Common myeloid progenitor, CD34-positive (primary cell): ENCODE measurements at regions not wholly inside any gene's neighbourhood (a gene's known extent, or its start where the extent isn't known, plus 50 kb on each side); places are given as distances from the start of the nearest gene placed in this dataset.
"Not testable (repeated sequence)": the region's sequence is repeated elsewhere in the genome, so short reads cannot be mapped to it uniquely, and the experiment has no call there.

Source experiments
- CTCF ChIA-PET: fragments of 350-600 bp; sonication (Branson Sonifier 250); formaldehyde crosslinking; loops from one replicate; lab custom pipeline; 2021; ENCODE audit warnings: antibody characterized with exemption; lab: Charles Lee
- POLR2A ChIA-PET: fragments of 350-600 bp; sonication (Branson Sonifier 250); formaldehyde crosslinking; loops from one replicate; lab custom pipeline; 2021; ENCODE audit warnings: antibody characterized with exemption; lab: Charles Lee
- DNase-seq, 3 donors: peaks; one replicate each; pipeline versions ENCODE4 v3.0.0 to v3.0.0-alpha.2; 2013
- H3K27ac ChIP-seq, 2 experiments: 1 replicate in 1 of 2; 2 replicates in 1 of 2; pipeline ENCODE4 v1.7.0; 2013; ENCODE audit warnings: inconsistent platforms in 2 of 2, low read length in 2 of 2, mild to moderate bottlenecking in 2 of 2, low read depth in 1 of 2, moderate library complexity in 1 of 2; ENCODE audit not compliant: severe bottlenecking in 2 of 2, insufficient read depth in 1 of 2, poor library complexity in 1 of 2
- H3K27me3 ChIP-seq, 5 experiments: replicated peaks in 2 of 5; 1 replicate in 3 of 5; 2 replicates in 2 of 5; pipeline versions ENCODE4 v1.6.1 to v1.7.0; 2013; ENCODE audit warnings: low read length in 4 of 5, mild to moderate bottlenecking in 2 of 5, moderate library complexity in 2 of 5, inconsistent platforms in 1 of 5; ENCODE audit not compliant: insufficient read depth in 5 of 5, control insufficient read depth in 4 of 5
- H3K36me3 ChIP-seq, 4 experiments: 1 replicate in 2 of 4; 2 replicates in 2 of 4; pipeline versions ENCODE4 v1.6.1 to v1.7.0; 2013; ENCODE audit warnings: low read length in 3 of 4, control low read depth in 1 of 4, mild to moderate bottlenecking in 1 of 4; ENCODE audit not compliant: control insufficient read depth in 4 of 4, insufficient read depth in 4 of 4
- H3K4me1 ChIP-seq, 4 experiments: 1 replicate in 3 of 4; 2 replicates in 1 of 4; pipeline versions ENCODE4 v1.6.1 to v1.7.1; 2013; ENCODE audit warnings: low read length in 3 of 4, mild to moderate bottlenecking in 3 of 4, control low read depth in 1 of 4, inconsistent platforms in 1 of 4, moderate library complexity in 1 of 4; ENCODE audit not compliant: control insufficient read depth in 4 of 4, insufficient read depth in 4 of 4; ENCODE audit errors: control extremely low read depth in 1 of 4
- H3K4me3 ChIP-seq, 7 experiments: 1 replicate in 4 of 7; 2 replicates in 3 of 7; pipeline versions ENCODE4 v1.5.1 to v1.7.0; 2013; ENCODE audit warnings: mild to moderate bottlenecking in 7 of 7, low read length in 6 of 7, moderate library complexity in 6 of 7, inconsistent platforms in 2 of 7, low read depth in 2 of 7, control low read depth in 1 of 7; ENCODE audit not compliant: insufficient read depth in 4 of 7, control insufficient read depth in 1 of 7; ENCODE audit errors: extremely low read depth in 1 of 7
- H3K9me3 ChIP-seq, 5 experiments: 1 replicate in 4 of 5; 2 replicates in 1 of 5; pipeline versions ENCODE4 v1.6.1 to v1.7.1; 2013; ENCODE audit warnings: low read length in 4 of 5, mild to moderate bottlenecking in 2 of 5, inconsistent platforms in 1 of 5, low read depth in 1 of 5, moderate library complexity in 1 of 5; ENCODE audit not compliant: control insufficient read depth in 4 of 5, insufficient read depth in 2 of 5; ENCODE audit errors: control extremely low read depth in 1 of 5
- WGBS: methylation state at CpG from one replicate; pipeline ENCODE4 v1.1.5; 2013; ENCODE audit not compliant: insufficient coverage; 5-methylcytosine and 5-hydroxymethylcytosine counted together

GRCh38 chr17:68676856-68677255 is 75.7 kb upstream of the FAM20A start:
- DNase-seq = no peak
- no peaks in the 10 kb centered on the region for H3K36me3 ChIP-seq
- H3K27me3 ChIP-seq = peaks cover 0 to 3% (median 0%) of the 10 kb centered on the region in 5 experiments
- H3K4me3 ChIP-seq = no peak overlapping the region
- no peak overlapping the region for H3K27ac ChIP-seq
- WGBS = 77% methylated on average over 8 of the region's 8 CpGs
- H3K9me3 ChIP-seq = no peaks in the 10 kb centered on the region
- POLR2A ChIA-PET = no interaction called here
- no peaks in the 10 kb centered on the region for H3K4me1 ChIP-seq
- CTCF ChIA-PET = no interaction called here

- H3K9me3 ChIP-seq = no peaks in the 10 kb centered on the region
- no peak overlapping the region for H3K4me3 ChIP-seq
- no peak overlapping the region for H3K27ac ChIP-seq
- no peak for DNase-seq
- no peaks in the 10 kb centered on the region for H3K4me1 ChIP-seq
- H3K27me3 ChIP-seq = peaks cover 0 to 3% (median 0%) of the 10 kb centered on the region in 5 experiments
- ChIA-PET POLR2A (no interaction called here), CTCF (no interaction called here)
- no peaks in the 10 kb centered on the region for H3K36me3 ChIP-seq
- 92% methylated on average over 2 of the region's 5 CpGs for WGBS
These were observed 74.6 kb upstream of the FAM20A start for GRCh38 chr17:68675723-68676122.

- Histone ChIP-seq H3K36me3 (no peaks in the 10 kb centered on the region), H3K27ac (no peak overlapping the region), H3K9me3 (no peaks in the 10 kb centered on the region), H3K4me3 (no peak overlapping the region), H3K27me3 (peaks cover 0 to 4% (median 0%) of the 10 kb centered on the region in 5 experiments), H3K4me1 (no peaks in the 10 kb centered on the region)
- DNase-seq = no peak
- ChIA-PET POLR2A (no interaction called here), CTCF (no interaction called here)
- 96% methylated on average over 10 of the region's 14 CpGs for WGBS
These were observed 73.1 kb upstream of the FAM20A start for GRCh38 chr17:68674029-68674925.

- ChIA-PET POLR2A (no interaction called here), CTCF (no interaction called here)
- 96% methylated on average over 7 of the region's 7 CpGs for WGBS
- H3K4me3 ChIP-seq = no peak overlapping the region
- H3K27me3 ChIP-seq = peaks cover 0 to 4% (median 0%) of the 10 kb centered on the region in 5 experiments
- no peaks in the 10 kb centered on the region for H3K4me1 ChIP-seq
- H3K9me3 ChIP-seq = peaks cover 0 to 2% (median 0%) of the 10 kb centered on the region in 5 experiments
- H3K36me3 ChIP-seq = no peaks in the 10 kb centered on the region
- H3K27ac ChIP-seq = no peak overlapping the region
- DNase-seq = no peak
These were observed 70.0 kb upstream of the FAM20A start for GRCh38 chr17:68670967-68671693.

GRCh38 chr17:68666438-68666837 is 65.3 kb upstream of the FAM20A start:
- H3K27me3 ChIP-seq, DNase-seq, H3K4me3 ChIP-seq, H3K36me3 ChIP-seq, H3K27ac ChIP-seq, H3K4me1 ChIP-seq, POLR2A ChIA-PET, CTCF ChIA-PET: not testable (repeated sequence)
- 100% methylated on average over 1 of the region's 5 CpGs for WGBS
- H3K9me3 ChIP-seq = peaks cover 0 to 12% (median 2%) of the 10 kb centered on the region in 5 experiments

GRCh38 chr17:68665373-68665772 is 64.2 kb upstream of the FAM20A start:
- no peak for DNase-seq
- ChIA-PET CTCF (no interaction called here), POLR2A (no interaction called here)
- no peak overlapping the region for H3K4me3 ChIP-seq
- WGBS = no CpG with 5 or more reads among the region's 1 CpG
- H3K36me3 ChIP-seq = no peaks in the 10 kb centered on the region
- H3K27me3 ChIP-seq = peaks cover 0 to 2% (median 0%) of the 10 kb centered on the region in 5 experiments
- H3K4me1 ChIP-seq = no peaks in the 10 kb centered on the region
- peaks cover 0 to 12% (median 2%) of the 10 kb centered on the region in 5 experiments for H3K9me3 ChIP-seq
- H3K27ac ChIP-seq = no peak overlapping the region

- ChIA-PET CTCF (no interaction called here), POLR2A (no interaction called here)
- 92% methylated on average over 2 of the region's 2 CpGs for WGBS
- peaks cover 0 to 4% (median 0%) of the 10 kb centered on the region in 5 experiments for H3K27me3 ChIP-seq
- DNase-seq = no peak
- H3K4me3 ChIP-seq = no peak overlapping the region
- peaks cover 0 to 12% (median 2%) of the 10 kb centered on the region in 5 experiments for H3K9me3 ChIP-seq
- H3K4me1 ChIP-seq = no peaks in the 10 kb centered on the region
- H3K27ac ChIP-seq = no peak overlapping the region
- H3K36me3 ChIP-seq = no peaks in the 10 kb centered on the region
These were observed 61.3 kb upstream of the FAM20A start for GRCh38 chr17:68662479-68662878.
